SK-N-SH (cell line): ENCODE measurements at regions not wholly inside any gene's neighbourhood (a gene's known extent, or its start where the extent isn't known, plus 50 kb on each side); places are given as distances from the start of the nearest gene placed in this dataset.

ENCODE experiments used
- CHD2 ChIP-seq: fragments of 150-350 bp; IDR thresholded peaks from 2 replicates; pipeline ENCODE4 v1.6.1; 2018; ENCODE audit warnings: low read length; ENCODE audit not compliant: partially characterized antibody
- CTCF ChIP-seq: fragments of 200-600 bp; sonication (generic); IDR thresholded peaks from 2 replicates; pipeline ENCODE4 v1.6.1; 2017; ENCODE audit warnings: antibody characterized with exemption, mild to moderate bottlenecking, moderate library complexity
- ELF1 ChIP-seq: IDR thresholded peaks from 2 replicates; pipeline ENCODE4 v1.4.0; 2012
- EP300 ChIP-seq, 2 experiments: IDR thresholded peaks; 2 replicates each; pipeline versions ENCODE4 v1.4.0 to v1.6.1; 2012; ENCODE audit warnings: borderline replicate concordance in 1 of 2, low read depth in 1 of 2, low read length in 1 of 2
- FOXM1 ChIP-seq: IDR thresholded peaks from 2 replicates; pipeline ENCODE4 v1.4.0; 2012; ENCODE audit warnings: low read depth, mild to moderate bottlenecking
- GABPA ChIP-seq: IDR thresholded peaks from 2 replicates; pipeline ENCODE4 v1.4.0; 2012; ENCODE audit warnings: low read depth, mild to moderate bottlenecking
- GATA2 ChIP-seq: sonication (generic); formaldehyde crosslinking; IDR thresholded peaks from 2 replicates; pipeline ENCODE4 v1.5.0; 2020; ENCODE audit warnings: mild to moderate bottlenecking, missing genetic modification reagents
- JUND ChIP-seq: IDR thresholded peaks from 2 replicates; pipeline ENCODE4 v1.4.0; 2012
- POLR2AphosphoS5 ChIP-seq: IDR thresholded peaks from 2 replicates; pipeline ENCODE4 v1.6.1; 2012; ENCODE audit warnings: low read depth, low read length
- REST ChIP-seq: IDR thresholded peaks from 2 replicates; pipeline ENCODE4 v1.6.1; 2012; ENCODE audit warnings: mild to moderate bottlenecking, low read depth, low read length, moderate library complexity
- SIN3A ChIP-seq: IDR thresholded peaks from 2 replicates; pipeline ENCODE4 v1.6.1; 2012; ENCODE audit warnings: low read depth, mild to moderate bottlenecking, low read length, moderate library complexity, borderline replicate concordance
- TAF1 ChIP-seq: IDR thresholded peaks from 2 replicates; pipeline ENCODE4 v1.6.1; 2012; ENCODE audit warnings: low read depth, mild to moderate bottlenecking, low read length, moderate library complexity, borderline replicate concordance
- TEAD4 ChIP-seq: IDR thresholded peaks from 2 replicates; pipeline ENCODE4 v1.4.0; 2012; ENCODE audit warnings: mild to moderate bottlenecking, borderline replicate concordance; ENCODE audit not compliant: insufficient read depth

DNA sequence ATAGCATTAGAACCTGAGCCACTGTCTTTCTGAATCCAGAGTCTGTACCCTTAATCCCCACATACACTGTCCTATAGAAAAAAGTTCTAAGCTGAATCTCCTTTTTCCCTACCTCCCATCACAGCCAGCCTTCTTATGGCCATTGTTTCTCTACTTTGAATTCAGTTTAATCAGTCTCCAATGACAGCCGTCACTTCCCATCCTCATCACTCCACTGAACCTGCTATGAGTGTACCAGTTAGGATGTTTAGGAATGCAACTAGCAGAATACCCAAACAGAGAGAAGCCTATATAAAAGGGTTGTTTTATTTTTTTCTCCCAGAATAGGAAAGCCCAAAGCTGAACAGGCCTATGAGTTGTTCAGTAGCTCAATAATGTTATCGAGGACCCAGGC is 220.4 kb upstream of the NREP start:
- TF ChIP-seq CTCF (no peak), REST (no peak), GABPA (no peak), FOXM1 (no peak), GATA2 (CRISPR knock-in tag) (no peak), JUND (no peak), POLR2AphosphoS5 (no peak), SIN3A (no peak), ELF1 (no peak), TAF1 (no peak), CHD2 (no peak), TEAD4 (no peak), EP300 (IDR thresholded peaks at IDR 0.05; ENCODE audit: borderline replicate concordance in 1 of 2, low read depth in 1 of 2, low read length in 1 of 2) (no peak)
